Psoas muscle (tissue), 7 donors: ENCODE measurements at regions not wholly inside any gene's neighbourhood (a gene's known extent, or its start where the extent isn't known, plus 50 kb on each side); places are given as distances from the start of the nearest gene placed in this dataset.

Experiments used
- ATAC-seq, 4 donors: fragments of 200-7000 bp; cut with Tn5 transposase; one replicate each; pipeline ENCODE4 v1.9.1; 2020; ENCODE audit warnings: moderate library complexity in 3 of 4, mild to moderate bottlenecking in 2 of 4
- DNase-seq, 2 donors: peaks; one replicate each; pipeline ENCODE4 v3.0.0-alpha.2; 2020
- H3K27ac ChIP-seq: fragments of 200-600 bp; one replicate; pipeline ENCODE4 v1.8.0; 2022
- H3K27me3 ChIP-seq, 3 donors: fragments of 200-600 bp in 1 of 3; one replicate each; pipeline versions ENCODE4 v1.6.1 to v1.8.0; 2013 to 2022; ENCODE audit warnings: low read length in 2 of 3, mild to moderate bottlenecking in 2 of 3, moderate library complexity in 1 of 3; ENCODE audit not compliant: insufficient read depth in 3 of 3
- H3K36me3 ChIP-seq, 2 donors: fragments of 200-600 bp in 1 of 2; one replicate each; pipeline versions ENCODE4 v1.6.1 to v1.8.0; 2013 to 2022; ENCODE audit warnings: low read depth in 1 of 2, mild to moderate bottlenecking in 1 of 2, moderate library complexity in 1 of 2; ENCODE audit not compliant: insufficient read depth in 1 of 2
- H3K4me1 ChIP-seq: fragments of 200-600 bp; one replicate; pipeline ENCODE4 v1.8.0; 2022
- H3K4me3 ChIP-seq: fragments of 200-600 bp; one replicate; pipeline ENCODE4 v1.8.0; 2022; ENCODE audit warnings: mild to moderate bottlenecking
- H3K9me3 ChIP-seq: fragments of 200-600 bp; one replicate; pipeline ENCODE4 v1.8.0; 2022
- WGBS, 3 donors: extraction: QIAGEN DNeasy Blood & Tissue Kit; methylation state at CpG; one replicate each; pipeline versions ENCODE4 v1.1.6 to v1.1.7; 2013; 5-methylcytosine and 5-hydroxymethylcytosine counted together
- intact Hi-C, 2 donors: fragments of 100-400 bp; cut with DNase I; formaldehyde crosslinking; loops; one replicate each; pipeline versions ENCODE4 v1.11.0 to v1.14.2; 2022
- TF ChIP-seq, protein P1 (sequence below): fragments of 200-600 bp; IDR thresholded peaks from one replicate; pipeline ENCODE4 v1.8.0; 2022; ENCODE audit warnings: antibody characterized with exemption
- donor health status: healthy with polysubstance abuse.
- donor health status: DM: no; HTN: no; CAD: no; lungs with moderate emphysema.
- donor health status: Bipolar disorder and iron deficiency.
- donor health status: healthy.
- donor health status: DM: yes; HTN: yes; CAD: no.
- donor health status: DM: no; HTN: no; CAD: no.
- donor health status: DM: yes; HTN: yes; CAD: no.

DNA sequence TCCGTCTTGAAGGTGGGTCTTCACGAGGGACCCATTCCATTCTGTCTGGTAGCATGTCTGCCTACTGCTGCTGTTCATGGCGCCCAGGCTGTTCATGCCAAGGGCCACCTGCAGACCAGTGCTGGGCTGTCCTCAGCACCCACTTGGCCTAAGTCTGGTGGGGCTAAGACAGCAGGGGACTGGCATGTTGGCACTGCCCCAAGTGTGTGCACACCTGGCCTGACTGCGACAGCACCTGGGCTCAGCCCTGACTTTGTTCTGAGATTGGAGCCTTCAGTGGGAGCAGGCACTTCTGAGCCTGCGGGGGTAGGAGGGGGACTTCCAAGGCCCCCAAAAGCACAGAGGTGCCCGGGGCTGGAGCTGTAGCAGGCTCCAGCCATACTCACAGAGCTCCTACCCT lies 250.8 kb upstream of the EDNRB start:
- DNase-seq: no peak
- TF ChIP-seq, protein P1, sequence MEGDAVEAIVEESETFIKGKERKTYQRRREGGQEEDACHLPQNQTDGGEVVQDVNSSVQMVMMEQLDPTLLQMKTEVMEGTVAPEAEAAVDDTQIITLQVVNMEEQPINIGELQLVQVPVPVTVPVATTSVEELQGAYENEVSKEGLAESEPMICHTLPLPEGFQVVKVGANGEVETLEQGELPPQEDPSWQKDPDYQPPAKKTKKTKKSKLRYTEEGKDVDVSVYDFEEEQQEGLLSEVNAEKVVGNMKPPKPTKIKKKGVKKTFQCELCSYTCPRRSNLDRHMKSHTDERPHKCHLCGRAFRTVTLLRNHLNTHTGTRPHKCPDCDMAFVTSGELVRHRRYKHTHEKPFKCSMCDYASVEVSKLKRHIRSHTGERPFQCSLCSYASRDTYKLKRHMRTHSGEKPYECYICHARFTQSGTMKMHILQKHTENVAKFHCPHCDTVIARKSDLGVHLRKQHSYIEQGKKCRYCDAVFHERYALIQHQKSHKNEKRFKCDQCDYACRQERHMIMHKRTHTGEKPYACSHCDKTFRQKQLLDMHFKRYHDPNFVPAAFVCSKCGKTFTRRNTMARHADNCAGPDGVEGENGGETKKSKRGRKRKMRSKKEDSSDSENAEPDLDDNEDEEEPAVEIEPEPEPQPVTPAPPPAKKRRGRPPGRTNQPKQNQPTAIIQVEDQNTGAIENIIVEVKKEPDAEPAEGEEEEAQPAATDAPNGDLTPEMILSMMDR: no peak

DNA sequence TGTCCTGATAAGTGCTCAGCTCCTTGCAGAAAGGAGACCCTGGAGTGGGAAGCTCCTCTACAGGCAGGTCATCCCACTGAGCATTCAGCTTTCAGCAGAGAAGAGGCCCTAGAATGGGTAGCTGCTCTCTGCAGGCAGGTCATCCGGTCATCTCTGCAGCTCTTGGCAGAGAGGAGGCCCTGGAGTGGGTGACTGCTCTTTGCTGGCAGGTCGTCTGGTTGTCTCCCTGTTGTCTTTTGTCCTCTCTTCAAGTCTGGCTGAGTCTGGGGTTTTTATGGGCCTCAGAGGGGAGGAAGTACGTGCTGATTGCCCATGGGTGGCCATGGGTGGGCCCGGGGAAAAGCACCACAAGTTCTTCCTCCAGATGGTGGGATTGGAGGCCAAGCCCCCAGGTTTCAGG lies 250.3 kb upstream of the EDNRB start:
- DNase-seq (no peak), ATAC-seq (no peak)
- 71 to 76% (median 73%) methylated on average over 4 of the region's 4 CpGs for WGBS, 3 donors
- TF ChIP-seq, protein P1: no peak
- Histone ChIP-seq H3K4me1 (no peaks in the 10 kb centered on the region), H3K27me3 (no peaks in the 10 kb centered on the region), H3K9me3 (no peaks in the 10 kb centered on the region), H3K27ac (no peak overlapping the region), H3K36me3 (no peaks in the 10 kb centered on the region), H3K4me3 (no peak overlapping the region)
- intact Hi-C loops: no loop called here

More for the DNA sequence above, 250.8 kb upstream of the EDNRB start:
- H3K27me3 ChIP-seq: no peaks in the 10 kb centered on the region
- no peaks in the 10 kb centered on the region for H3K9me3 ChIP-seq
- no peaks in the 10 kb centered on the region for H3K4me1 ChIP-seq
- no peak overlapping the region for H3K4me3 ChIP-seq
- no peak overlapping the region for H3K27ac ChIP-seq
- H3K36me3 ChIP-seq: no peaks in the 10 kb centered on the region
- intact Hi-C loops: no loop called here
- ATAC-seq: no peak
- WGBS, 3 donors: 90 to 92% (median 90%) methylated on average over 4 to 6 of the region's 6 CpGs

DNA sequence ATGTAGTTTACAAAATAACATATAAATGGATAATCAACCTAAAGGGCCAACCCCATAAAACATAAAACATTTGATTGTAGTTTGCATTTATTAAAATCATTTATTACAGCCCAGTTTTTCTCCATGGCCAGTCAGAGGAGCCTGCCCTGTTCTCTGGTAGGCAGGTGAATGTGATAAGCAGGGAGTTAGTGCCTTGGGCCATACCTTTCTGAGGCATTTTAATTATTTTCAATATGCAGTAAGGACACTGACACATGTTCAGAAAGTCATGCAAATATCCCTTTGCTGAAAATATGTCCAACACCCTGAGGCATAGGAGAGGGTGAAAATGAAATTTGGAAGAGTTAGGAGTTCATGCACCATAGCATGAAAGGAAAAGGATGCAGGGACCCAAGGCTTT lies 242.6 kb upstream of the EDNRB start:
- no peak for ATAC-seq

DNA sequence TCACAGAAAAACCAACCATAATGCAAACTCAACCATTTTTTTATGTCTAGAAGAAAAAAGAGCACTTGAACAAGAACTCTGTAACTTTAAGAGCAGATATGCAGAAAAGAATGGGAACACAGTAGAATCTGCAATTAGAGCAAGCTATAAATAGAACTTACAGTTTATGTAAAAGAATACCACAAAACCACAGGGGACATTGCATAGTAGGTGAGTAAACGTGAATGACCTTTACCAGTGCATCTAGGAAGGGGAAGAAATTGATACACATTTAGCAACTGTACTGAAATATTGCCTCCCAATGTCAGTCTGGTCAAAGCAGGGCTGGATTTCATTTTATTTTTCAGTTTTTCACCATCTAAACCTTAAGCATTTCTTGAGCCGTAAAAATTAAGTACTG lies 242.2 kb upstream of the EDNRB start:
- intact Hi-C loops: no loop called here
- no peak for DNase-seq

More for the DNA sequence above, 242.6 kb upstream of the EDNRB start:
- intact Hi-C loops: no loop called here
- DNase-seq: no peak
- TF ChIP-seq, protein P1: no peak
- no peaks in the 10 kb centered on the region for H3K9me3 ChIP-seq
- no peaks in the 10 kb centered on the region for H3K4me1 ChIP-seq
- H3K36me3 ChIP-seq: no peaks in the 10 kb centered on the region
- no peak overlapping the region for H3K4me3 ChIP-seq
- no peak overlapping the region for H3K27ac ChIP-seq
- no peaks in the 10 kb centered on the region for H3K27me3 ChIP-seq

DNA sequence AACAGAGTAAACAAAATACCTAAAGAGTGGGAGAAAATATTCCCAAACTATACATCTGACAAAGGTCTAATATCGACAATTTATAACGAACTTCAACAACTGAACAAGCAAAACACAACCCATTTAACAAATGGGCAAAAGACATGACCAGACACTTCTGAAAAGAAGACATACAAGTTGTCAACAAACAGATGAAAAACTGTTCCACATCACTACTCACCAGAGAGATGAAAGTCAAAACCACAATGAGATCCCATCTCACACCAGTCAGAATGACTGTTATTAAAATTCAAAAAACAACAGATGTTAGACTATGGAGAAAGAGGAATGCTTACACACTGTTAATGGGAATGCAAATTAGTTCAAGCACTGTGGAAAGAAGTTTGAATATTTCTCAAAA lies 233.8 kb upstream of the EDNRB start:
- H3K4me1 ChIP-seq: no peaks in the 10 kb centered on the region
- intact Hi-C loops: no loop called here
- H3K27ac ChIP-seq: no peak overlapping the region
- H3K36me3 ChIP-seq: no peaks in the 10 kb centered on the region
- H3K9me3 ChIP-seq: no peaks in the 10 kb centered on the region
- no peak overlapping the region for H3K4me3 ChIP-seq
- TF ChIP-seq, protein P1: no peak
- H3K27me3 ChIP-seq: no peaks in the 10 kb centered on the region
- 95 to 96% (median 95%) methylated on average over 2 of the region's 2 CpGs for WGBS, 3 donors
- DNase-seq (no peak), ATAC-seq (no peak)

More for the DNA sequence above, 242.2 kb upstream of the EDNRB start:
- no peaks in the 10 kb centered on the region for H3K36me3 ChIP-seq
- WGBS, 3 donors: 36 to 38% (median 38%) methylated on average over 2 of the region's 2 CpGs
- TF ChIP-seq, protein P1: no peak
- no peak overlapping the region for H3K4me3 ChIP-seq
- H3K9me3 ChIP-seq: no peaks in the 10 kb centered on the region
- no peaks in the 10 kb centered on the region for H3K4me1 ChIP-seq
- no peak for ATAC-seq
- H3K27ac ChIP-seq: no peak overlapping the region
- no peaks in the 10 kb centered on the region for H3K27me3 ChIP-seq
